ENCODE measurements at regions not wholly inside any gene's neighbourhood (a gene's known extent, or its start where the extent isn't known, plus 50 kb on each side); places are given as distances from the start of the nearest gene placed in this dataset.

DNA sequence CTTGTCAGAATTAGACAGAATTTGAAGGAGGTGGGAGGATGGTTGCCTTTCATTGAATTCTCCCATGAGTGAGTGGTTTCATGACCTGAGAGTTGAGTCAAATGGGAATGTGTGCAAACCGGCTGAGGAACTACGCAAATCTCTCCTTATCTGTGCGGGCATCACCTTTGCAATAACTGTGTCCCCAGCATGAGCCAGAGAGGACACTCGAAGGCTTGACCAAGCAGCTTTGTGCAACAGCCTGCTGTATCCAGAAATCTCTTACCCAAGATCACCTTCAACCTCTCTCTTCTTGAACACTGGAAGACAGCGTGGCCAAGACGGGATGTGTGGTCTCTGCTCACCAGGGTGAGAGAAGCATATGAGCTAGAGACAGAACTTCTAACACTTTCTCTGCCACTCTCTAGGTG lies 93.8 kb upstream of the IKZF1 start:
- FAIRE-seq (no peak), DNase-seq (ENCODE audit: low spot score in 2 of 2) (no peak)

GRCh38 chr7:50209461-50210135 lies 94.9 kb upstream of the IKZF1 start:
- FAIRE-seq (no peak), DNase-seq (ENCODE audit: low spot score in 2 of 2) (no peak)

- DNase-seq (ENCODE audit: low spot score in 2 of 2) (no peak), FAIRE-seq (no peak)
Measured at GRCh38 chr7:50208378-50208982, 96.0 kb upstream of the IKZF1 start.

- FAIRE-seq (no peak), DNase-seq (ENCODE audit: low spot score in 2 of 2) (no peak)
Measured at GRCh38 chr7:50207686-50208255, 96.7 kb upstream of the IKZF1 start.

- no peak for FAIRE-seq
- DNase-seq (ENCODE audit: low spot score in 2 of 2), result no peak
Measured at GRCh38 chr7:50207251-50207564, 97.3 kb upstream of the IKZF1 start.

DNA sequence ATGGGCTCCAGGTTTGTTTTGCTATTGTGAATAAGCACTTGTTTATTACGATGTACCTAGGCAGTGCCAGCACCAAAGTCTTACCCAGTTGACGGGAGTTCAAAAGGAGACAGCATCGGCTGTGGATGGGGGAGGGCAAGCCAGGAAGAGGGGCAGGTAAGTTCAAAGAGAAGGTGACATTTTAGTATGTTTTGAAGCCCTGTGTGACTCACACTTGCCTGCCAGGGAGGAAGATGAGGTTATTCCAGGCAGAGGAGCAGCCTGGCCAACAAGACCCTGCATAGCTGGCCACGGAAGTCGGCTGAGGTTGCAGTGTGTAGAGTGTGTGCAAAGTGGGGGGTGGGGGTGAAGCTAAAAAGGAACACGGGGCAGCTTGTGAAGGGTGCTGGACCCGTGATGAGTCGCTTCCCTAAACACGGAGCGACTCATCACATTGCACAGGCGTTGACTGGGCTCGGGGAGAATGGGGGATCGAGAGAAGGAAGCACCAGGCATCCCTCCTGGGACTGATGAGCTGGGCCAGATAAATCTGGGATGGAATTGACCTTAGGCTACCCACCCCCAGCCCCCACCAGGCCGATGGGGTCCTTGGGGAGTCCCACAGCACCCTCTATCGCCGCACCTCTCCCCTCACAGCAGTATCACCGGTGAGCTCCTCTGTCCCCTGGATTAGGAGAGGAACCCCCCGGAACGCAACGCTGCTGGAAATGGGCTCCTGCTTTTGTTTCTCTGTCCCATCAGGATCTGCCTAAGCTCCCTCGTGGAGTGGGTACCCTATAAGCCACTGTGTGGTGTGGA lies 97.9 kb upstream of the IKZF1 start:
- DNase-seq (ENCODE audit: low spot score in 2 of 2) (no peak), FAIRE-seq (no peak)

DNA sequence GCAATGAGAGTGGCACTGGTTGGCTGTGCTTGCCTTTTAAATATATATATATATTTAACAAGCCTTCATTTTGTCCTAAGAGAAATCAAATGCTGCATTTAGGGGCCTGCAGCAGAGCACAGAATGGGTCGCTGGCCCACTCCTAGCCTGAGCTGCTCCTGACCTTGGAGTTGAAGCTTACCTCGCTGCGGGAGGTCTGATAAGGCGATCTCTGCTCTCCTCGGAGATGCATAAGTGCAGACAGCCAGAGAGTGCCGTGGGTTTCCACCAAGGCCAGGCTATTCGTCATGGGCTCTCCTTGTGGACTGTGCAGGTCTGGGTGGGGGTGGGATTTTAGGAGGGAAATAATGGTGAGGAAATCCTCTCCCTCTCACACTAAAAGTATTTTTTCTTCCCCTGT lies 99.5 kb upstream of the IKZF1 start:
- no peak for FAIRE-seq

GRCh38 chr7:50204581-50204980 lies 99.9 kb upstream of the IKZF1 start:
- DNase-seq (ENCODE audit: low spot score in 2 of 2) (no peak), FAIRE-seq (no peak)

More for the DNA sequence above, 99.5 kb upstream of the IKZF1 start:
- DNase-seq (ENCODE audit: low spot score in 2 of 2), result no peak

- FAIRE-seq (no peak), DNase-seq (ENCODE audit: low spot score in 2 of 2) (no peak)
Measured at GRCh38 chr7:50203521-50203920, 101.0 kb upstream of the IKZF1 start.

GRCh38 chr7:50202052-50202555 lies 102.4 kb upstream of the IKZF1 start:
- no peak for DNase-seq (ENCODE audit: low spot score in 2 of 2)
- FAIRE-seq, result no peak

GRCh38 chr7:50199824-50200223 lies 104.7 kb upstream of the IKZF1 start:
- DNase-seq (ENCODE audit: low spot score in 2 of 2) (no peak), FAIRE-seq (no peak)

DNA sequence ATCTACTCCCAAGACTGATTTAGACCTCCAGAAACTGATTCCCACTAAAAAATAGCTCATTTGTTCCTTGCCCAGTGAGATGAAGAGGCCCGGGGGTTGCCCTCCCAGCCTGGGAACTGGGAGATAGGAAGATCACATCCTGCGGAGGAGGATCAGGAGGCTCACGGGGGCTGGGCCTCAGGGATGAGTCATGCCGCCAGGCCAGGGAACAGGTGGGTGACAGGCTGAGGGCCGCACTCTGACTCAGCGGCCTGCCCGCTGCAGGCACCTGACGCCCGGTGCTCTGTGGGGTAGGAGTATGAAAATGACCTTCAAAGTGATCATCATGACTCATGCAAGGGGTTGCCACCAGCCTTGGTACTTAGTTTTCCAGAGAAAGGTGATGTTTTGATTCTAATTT lies 104.5 kb upstream of the ZPBP start:
- no peak for FAIRE-seq

GRCh38 chr7:50196719-50197118 lies 103.7 kb upstream of the ZPBP start:
- DNase-seq (ENCODE audit: low spot score in 2 of 2), result no peak
- FAIRE-seq, result no peak

More for the DNA sequence above, 104.5 kb upstream of the ZPBP start:
- no peak for DNase-seq (ENCODE audit: low spot score in 2 of 2)

- no peak for FAIRE-seq
- DNase-seq (ENCODE audit: low spot score in 2 of 2), result no peak
Measured at GRCh38 chr7:50190776-50191175, 97.7 kb upstream of the ZPBP start.

GRCh38 chr7:50189371-50189770 lies 96.3 kb upstream of the ZPBP start:
- FAIRE-seq, result no peak

DNA sequence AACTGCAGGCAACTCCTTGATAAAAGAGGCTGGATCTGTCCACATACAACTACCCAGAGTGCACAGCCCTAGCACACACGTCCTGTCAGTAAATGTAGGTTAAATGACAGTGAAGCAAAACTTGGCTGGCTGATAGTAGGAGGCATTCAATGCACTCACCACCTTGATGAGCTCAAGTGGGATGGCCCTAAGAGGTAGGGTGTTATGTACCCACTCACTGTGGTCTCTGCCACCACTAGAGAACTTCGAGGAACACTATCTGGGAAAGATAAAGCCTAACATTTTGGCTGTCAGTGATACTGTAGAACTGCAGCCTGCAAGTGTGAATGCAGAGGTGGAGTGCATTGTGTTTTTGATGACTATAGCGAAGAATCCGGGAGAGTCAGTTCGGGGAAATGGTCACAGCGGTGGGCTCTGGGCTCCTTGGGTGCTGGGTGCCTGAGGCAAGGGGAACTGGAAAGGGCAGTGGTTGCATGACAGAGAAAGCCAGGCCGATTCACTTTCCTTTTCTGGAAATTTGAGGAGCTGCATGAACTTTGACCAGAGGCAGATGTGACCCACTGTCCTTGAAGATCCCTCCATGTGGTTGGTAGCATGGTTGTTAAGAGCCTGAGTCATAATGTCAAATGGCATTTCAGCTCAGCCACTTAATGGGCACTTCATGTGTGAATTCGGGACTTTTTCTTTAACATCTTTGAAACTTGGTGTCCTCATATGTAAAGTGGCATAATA lies 93.1 kb upstream of the ZPBP start:
- no peak for FAIRE-seq
- DNase-seq (ENCODE audit: low spot score in 2 of 2), result no peak

More at GRCh38 chr7:50189371-50189770, 96.3 kb upstream of the ZPBP start:
- no peak for DNase-seq (ENCODE audit: low spot score in 2 of 2)

DNA sequence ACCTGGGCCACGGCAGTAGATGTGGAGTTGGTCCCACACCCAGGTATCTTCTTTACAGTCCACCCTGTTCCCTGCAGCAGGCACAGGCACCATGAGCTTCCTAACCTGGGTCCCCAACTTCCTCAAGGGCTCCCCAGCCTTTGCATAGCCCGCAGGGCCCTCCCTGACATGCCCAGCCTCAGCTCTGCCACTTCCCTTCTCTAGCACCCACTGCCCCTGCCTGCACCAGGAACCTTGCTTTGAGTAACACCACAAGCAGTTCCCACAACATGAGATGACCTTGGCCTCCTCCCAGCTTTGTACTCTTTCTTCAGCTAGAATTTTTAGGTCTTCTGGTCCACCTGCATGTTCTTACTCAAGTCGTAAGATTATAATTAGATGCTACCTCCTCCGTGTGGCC lies 92.2 kb upstream of the ZPBP start:
- FAIRE-seq (no peak), DNase-seq (ENCODE audit: low spot score in 2 of 2) (no peak)

DNA sequence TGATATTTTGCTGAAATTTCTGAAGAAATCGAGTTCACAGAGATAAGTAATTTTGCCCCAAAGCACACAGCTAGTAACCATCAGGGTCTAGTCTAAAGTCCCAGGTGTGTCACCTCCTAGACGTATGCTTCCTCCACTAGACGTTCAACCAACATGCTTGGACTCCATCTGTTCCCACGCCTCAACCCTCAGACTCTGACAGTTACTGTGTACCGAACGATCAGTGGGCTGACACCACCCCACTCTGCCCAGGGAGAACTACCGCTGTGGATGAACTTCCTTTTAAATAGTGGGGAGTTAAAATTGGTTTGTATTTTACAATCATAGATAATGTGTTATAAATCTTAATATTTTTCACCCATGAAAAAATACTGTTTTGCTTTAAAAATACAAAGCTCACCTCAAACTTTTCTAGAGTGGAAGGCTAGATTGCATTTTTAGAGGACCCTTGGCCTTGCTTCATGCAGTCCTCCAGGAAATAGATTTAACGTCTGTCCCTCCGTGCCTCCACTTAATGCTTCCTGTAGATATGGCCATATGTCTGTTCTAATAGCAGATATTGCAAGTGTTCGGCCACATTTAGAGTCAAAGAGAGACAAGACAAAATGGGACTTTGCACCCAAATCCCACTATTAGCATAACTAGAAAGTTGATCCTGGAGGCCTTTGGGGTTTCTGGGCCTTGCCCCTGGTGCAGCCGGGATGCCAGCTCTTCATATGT lies 91.4 kb upstream of the ZPBP start:
- DNase-seq (ENCODE audit: low spot score in 2 of 2), result no peak
- no peak for FAIRE-seq

DNA sequence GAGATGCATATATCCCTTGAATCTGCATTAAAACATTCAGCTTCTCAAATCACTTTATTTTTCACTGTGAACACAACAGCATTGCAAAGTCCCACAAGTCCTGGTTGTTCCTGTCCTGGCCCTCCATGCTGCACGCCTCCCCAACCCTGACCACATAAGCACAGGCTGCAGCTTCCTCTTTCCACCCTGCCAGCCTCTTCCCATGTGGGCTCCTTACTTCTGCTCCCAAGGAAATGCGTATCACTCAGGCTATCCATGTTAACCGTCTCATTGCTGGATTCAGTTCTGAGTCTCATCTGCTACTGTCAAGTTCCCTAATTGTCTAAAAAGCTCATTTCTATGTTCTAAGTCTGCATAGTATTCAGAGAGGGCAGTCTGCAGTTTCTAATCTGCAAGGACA lies 89.7 kb upstream of the ZPBP start:
- no peak for DNase-seq (ENCODE audit: low spot score in 2 of 2)
- FAIRE-seq, result no peak

DNA sequence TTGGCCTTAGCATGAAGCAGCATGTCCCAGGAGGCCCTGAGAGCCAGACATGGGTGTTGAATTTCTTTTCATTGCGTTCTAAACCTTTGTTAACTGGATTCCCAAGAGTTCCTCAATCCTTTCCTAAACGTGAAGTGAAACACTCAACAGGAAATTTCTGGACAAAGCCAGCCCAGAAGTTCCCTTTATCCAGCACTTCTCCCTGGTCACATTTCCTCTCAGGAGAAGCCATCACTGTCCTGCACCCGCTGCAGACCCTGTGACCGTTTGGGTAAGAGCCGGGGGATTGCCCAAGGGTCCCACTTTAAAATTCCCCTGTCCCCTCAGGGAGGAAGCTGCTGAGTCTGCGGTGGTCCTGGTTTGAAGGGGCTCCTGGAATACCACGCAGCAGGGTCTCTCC lies 88.0 kb upstream of the ZPBP start:
- FAIRE-seq (no peak), DNase-seq (ENCODE audit: low spot score in 2 of 2) (no peak)

All from frontal cortex (tissue), 3 donors.